K562 (cell line): ENCODE measurements at regions not wholly inside any gene's neighbourhood (a gene's known extent, or its start where the extent isn't known, plus 50 kb on each side); places are given as distances from the start of the nearest gene placed in this dataset.

Source experiments
- BRCA1 ChIP-seq, 2 experiments: fragments of 450-650 bp in 1 of 2; sonication (generic) in 1 of 2; formaldehyde crosslinking in 1 of 2; IDR thresholded peaks; 2 replicates each; pipeline versions ENCODE4 v1.5.0 to v1.6.1; 2017 to 2020; ENCODE audit warnings: mild to moderate bottlenecking in 1 of 2, missing genetic modification reagents in 1 of 2
- BRF1 ChIP-seq: IDR thresholded peaks from 3 replicates; pipeline ENCODE4 v1.6.1; 2011; ENCODE audit warnings: borderline replicate concordance, mild to moderate bottlenecking; ENCODE audit not compliant: insufficient read length; ENCODE audit errors: extremely low read depth
- DACH1 ChIP-seq: fragments of 450-650 bp; IDR thresholded peaks from 2 replicates; pipeline ENCODE4 v1.6.1; 2018; ENCODE audit not compliant: partially characterized antibody
- HIVEP1 ChIP-seq: fragments of 250-450 bp; sonication (Bioruptor Pico); IDR thresholded peaks from 2 replicates; pipeline ENCODE4 v1.4.0; 2020; ENCODE audit warnings: mild to moderate bottlenecking
- NFE2 ChIP-seq: IDR thresholded peaks from 2 replicates; pipeline ENCODE4 v1.6.1; 2014; ENCODE audit warnings: antibody characterized with exemption, low read depth
- SIN3B ChIP-seq: fragments of 450-650 bp; IDR thresholded peaks from 2 replicates; pipeline ENCODE4 v1.6.1; 2017; ENCODE audit warnings: low read depth, mild to moderate bottlenecking, moderate library complexity
- SREBF2 ChIP-seq: sonication (generic); formaldehyde crosslinking; IDR thresholded peaks from 2 replicates; pipeline ENCODE4 v1.4.0; 2020; ENCODE audit warnings: mild to moderate bottlenecking, missing genetic modification reagents
- ZNF224 ChIP-seq: sonication (generic); formaldehyde crosslinking; IDR thresholded peaks from 2 replicates; pipeline ENCODE4 v1.8.0; 2022; ENCODE audit warnings: mild to moderate bottlenecking, missing genetic modification reagents
- ZNF316 ChIP-seq: fragments of 450-650 bp; IDR thresholded peaks from 2 replicates; pipeline ENCODE4 v1.6.1; 2016
- TF ChIP-seq, protein P1 (sequence below): fragments of 450-650 bp; IDR thresholded peaks from 2 replicates; pipeline ENCODE4 v1.6.1; 2017; ENCODE audit warnings: antibody characterized with exemption
- TF ChIP-seq, protein P2 (sequence below): fragments of 450-650 bp; IDR thresholded peaks from 2 replicates; pipeline ENCODE4 v1.6.1; 2017; ENCODE audit warnings: antibody characterized with exemption, mild to moderate bottlenecking
- TF ChIP-seq, protein P3 (sequence below): sonication (generic); formaldehyde crosslinking; IDR thresholded peaks from 2 replicates; pipeline ENCODE4 v1.8.0; 2022; ENCODE audit warnings: mild to moderate bottlenecking, missing genetic modification reagents
- TF ChIP-seq, protein P4 (sequence below): fragments of 450-650 bp; formaldehyde crosslinking; IDR thresholded peaks from 2 replicates; pipeline ENCODE4 v1.4.0; 2022; ENCODE audit warnings: missing genetic modification characterization

DNA sequence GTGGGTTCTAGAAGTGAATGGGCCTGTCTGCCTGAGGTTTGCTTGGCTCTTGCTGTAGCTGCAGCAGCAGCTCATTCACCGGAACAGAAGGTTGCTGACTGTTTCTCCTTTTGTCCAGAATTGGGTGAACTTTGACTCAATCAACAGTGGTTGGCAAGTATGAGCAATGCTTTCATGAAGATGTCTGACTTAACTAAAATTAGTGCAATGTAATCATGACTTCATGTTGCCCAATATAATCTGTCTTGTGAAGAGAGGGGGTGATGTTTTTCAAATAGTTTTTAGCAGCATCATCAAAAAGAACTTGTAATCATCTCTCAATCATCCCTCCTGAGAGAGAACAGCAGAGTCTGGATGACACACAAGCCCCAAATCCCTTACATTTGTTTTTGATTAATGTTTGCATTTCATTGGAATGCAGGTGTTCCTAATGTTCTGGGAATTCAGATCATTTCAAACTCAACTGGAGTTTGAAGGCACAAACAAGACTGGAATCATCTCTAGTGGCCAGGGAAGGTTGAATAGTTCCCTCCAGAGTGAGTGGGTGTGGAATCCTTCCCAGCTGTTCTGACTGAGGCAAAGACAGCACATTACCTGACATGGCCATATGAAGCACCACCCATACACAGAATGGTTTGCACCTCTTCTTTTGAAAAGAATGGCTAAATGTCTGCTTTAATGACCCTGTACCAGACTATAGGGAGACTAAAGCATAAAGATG is 82.9 kb downstream of the HLX start (continued):
- TF ChIP-seq, protein P1, sequence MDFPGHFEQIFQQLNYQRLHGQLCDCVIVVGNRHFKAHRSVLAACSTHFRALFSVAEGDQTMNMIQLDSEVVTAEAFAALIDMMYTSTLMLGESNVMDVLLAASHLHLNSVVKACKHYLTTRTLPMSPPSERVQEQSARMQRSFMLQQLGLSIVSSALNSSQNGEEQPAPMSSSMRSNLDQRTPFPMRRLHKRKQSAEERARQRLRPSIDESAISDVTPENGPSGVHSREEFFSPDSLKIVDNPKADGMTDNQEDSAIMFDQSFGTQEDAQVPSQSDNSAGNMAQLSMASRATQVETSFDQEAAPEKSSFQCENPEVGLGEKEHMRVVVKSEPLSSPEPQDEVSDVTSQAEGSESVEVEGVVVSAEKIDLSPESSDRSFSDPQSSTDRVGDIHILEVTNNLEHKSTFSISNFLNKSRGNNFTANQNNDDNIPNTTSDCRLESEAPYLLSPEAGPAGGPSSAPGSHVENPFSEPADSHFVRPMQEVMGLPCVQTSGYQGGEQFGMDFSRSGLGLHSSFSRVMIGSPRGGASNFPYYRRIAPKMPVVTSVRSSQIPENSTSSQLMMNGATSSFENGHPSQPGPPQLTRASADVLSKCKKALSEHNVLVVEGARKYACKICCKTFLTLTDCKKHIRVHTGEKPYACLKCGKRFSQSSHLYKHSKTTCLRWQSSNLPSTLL: no peak
- TF ChIP-seq ZNF316: peak; percentile 82
- TF ChIP-seq SREBF2 (CRISPR knock-in tag): no peak
- no peak for TF ChIP-seq ZNF224 (CRISPR knock-in tag)
- no peak for TF ChIP-seq HIVEP1 (CRISPR knock-in tag)
- TF ChIP-seq, protein P2, sequence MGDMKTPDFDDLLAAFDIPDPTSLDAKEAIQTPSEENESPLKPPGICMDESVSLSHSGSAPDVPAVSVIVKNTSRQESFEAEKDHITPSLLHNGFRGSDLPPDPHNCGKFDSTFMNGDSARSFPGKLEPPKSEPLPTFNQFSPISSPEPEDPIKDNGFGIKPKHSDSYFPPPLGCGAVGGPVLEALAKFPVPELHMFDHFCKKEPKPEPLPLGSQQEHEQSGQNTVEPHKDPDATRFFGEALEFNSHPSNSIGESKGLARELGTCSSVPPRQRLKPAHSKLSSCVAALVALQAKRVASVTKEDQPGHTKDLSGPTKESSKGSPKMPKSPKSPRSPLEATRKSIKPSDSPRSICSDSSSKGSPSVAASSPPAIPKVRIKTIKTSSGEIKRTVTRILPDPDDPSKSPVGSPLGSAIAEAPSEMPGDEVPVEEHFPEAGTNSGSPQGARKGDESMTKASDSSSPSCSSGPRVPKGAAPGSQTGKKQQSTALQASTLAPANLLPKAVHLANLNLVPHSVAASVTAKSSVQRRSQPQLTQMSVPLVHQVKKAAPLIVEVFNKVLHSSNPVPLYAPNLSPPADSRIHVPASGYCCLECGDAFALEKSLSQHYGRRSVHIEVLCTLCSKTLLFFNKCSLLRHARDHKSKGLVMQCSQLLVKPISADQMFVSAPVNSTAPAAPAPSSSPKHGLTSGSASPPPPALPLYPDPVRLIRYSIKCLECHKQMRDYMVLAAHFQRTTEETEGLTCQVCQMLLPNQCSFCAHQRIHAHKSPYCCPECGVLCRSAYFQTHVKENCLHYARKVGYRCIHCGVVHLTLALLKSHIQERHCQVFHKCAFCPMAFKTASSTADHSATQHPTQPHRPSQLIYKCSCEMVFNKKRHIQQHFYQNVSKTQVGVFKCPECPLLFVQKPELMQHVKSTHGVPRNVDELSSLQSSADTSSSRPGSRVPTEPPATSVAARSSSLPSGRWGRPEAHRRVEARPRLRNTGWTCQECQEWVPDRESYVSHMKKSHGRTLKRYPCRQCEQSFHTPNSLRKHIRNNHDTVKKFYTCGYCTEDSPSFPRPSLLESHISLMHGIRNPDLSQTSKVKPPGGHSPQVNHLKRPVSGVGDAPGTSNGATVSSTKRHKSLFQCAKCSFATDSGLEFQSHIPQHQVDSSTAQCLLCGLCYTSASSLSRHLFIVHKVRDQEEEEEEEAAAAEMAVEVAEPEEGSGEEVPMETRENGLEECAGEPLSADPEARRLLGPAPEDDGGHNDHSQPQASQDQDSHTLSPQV: no peak
- TF ChIP-seq BRF1: no peak
- TF ChIP-seq SIN3B: no peak
- TF ChIP-seq, protein P3, sequence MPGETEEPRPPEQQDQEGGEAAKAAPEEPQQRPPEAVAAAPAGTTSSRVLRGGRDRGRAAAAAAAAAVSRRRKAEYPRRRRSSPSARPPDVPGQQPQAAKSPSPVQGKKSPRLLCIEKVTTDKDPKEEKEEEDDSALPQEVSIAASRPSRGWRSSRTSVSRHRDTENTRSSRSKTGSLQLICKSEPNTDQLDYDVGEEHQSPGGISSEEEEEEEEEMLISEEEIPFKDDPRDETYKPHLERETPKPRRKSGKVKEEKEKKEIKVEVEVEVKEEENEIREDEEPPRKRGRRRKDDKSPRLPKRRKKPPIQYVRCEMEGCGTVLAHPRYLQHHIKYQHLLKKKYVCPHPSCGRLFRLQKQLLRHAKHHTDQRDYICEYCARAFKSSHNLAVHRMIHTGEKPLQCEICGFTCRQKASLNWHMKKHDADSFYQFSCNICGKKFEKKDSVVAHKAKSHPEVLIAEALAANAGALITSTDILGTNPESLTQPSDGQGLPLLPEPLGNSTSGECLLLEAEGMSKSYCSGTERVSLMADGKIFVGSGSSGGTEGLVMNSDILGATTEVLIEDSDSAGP (CRISPR knock-in tag): no peak
- no peak for TF ChIP-seq BRCA1 (IDR thresholded peaks at IDR 0.05)
- no peak for TF ChIP-seq BRCA1 (CRISPR knock-in tag; IDR thresholded peaks at IDR 0.05)
- no peak for TF ChIP-seq NFE2
- TF ChIP-seq, protein P4, sequence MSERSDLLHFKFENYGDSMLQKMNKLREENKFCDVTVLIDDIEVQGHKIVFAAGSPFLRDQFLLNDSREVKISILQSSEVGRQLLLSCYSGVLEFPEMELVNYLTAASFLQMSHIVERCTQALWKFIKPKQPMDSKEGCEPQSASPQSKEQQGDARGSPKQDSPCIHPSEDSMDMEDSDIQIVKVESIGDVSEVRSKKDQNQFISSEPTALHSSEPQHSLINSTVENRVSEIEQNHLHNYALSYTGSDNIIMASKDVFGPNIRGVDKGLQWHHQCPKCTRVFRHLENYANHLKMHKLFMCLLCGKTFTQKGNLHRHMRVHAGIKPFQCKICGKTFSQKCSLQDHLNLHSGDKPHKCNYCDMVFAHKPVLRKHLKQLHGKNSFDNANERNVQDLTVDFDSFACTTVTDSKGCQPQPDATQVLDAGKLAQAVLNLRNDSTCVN (CRISPR knock-in tag): no peak
- TF ChIP-seq DACH1: no peak
- TF ChIP-seq, all 486 proteins: peak for 6
